Skeletal muscle satellite cell (primary cell): ENCODE measurements at regions not wholly inside any gene's neighbourhood (a gene's known extent, or its start where the extent isn't known, plus 50 kb on each side); places are given as distances from the start of the nearest gene placed in this dataset.

Experiments used
- H3K27me3 ChIP-seq: 2 replicates; pipeline ENCODE4 v1.7.0; 2013; ENCODE audit warnings: low read length; ENCODE audit not compliant: control insufficient read depth, insufficient read depth
- H3K36me3 ChIP-seq: 2 replicates; pipeline ENCODE4 v1.7.0; 2013; ENCODE audit warnings: mild to moderate bottlenecking, control low read depth, low read length; ENCODE audit not compliant: insufficient read depth
- H3K4me1 ChIP-seq: 2 replicates; pipeline ENCODE4 v1.7.0; 2013; ENCODE audit warnings: low read length; ENCODE audit not compliant: control insufficient read depth, insufficient read depth
- H3K4me2 ChIP-seq: 2 replicates; pipeline ENCODE4 v1.7.0; 2013; ENCODE audit warnings: mild to moderate bottlenecking, low read length
- H3K4me3 ChIP-seq: 2 replicates; pipeline ENCODE4 v1.7.0; 2013; ENCODE audit warnings: low read length
- H3K9ac ChIP-seq: 2 replicates; pipeline ENCODE4 v1.7.0; 2013; ENCODE audit warnings: mild to moderate bottlenecking, low read depth, low read length, moderate library complexity
- H3K9me3 ChIP-seq: replicated peaks from 2 replicates; pipeline ENCODE4 v1.7.0; 2013; ENCODE audit warnings: mild to moderate bottlenecking, control low read depth, low read length

DNA sequence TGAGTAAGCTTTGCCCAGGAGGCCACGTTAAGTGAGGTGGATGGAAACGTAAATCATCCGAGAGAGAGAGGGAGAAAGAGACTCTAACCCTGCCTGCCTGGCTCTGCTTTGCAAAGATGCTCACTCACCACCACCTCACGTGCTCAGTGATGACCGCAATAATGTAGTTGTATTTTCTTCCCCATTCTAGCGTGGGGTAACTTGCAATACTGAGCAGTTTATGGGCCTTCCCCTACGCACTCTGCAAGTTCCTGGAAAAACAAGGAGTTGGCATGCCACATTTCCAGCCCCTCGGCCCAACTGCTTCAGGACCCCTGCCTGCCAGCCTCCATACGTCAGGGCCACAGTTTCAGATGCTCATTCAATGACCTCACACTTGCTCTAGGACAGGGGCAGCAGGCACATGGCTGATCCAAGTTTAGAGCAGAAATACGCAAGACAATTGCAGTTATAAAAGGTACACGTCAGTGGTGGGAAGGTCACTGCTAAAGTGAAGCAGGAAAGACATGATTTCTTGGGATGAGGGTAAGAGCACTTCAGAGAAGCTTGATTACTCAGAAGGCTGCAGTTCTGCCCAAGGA, 112.5 kb upstream of the RAB4A start:
- Histone ChIP-seq H3K36me3 (no peaks in the 10 kb centered on the region), H3K4me1 (no peaks in the 10 kb centered on the region), H3K4me3 (no peak overlapping the region), H3K9ac (no peak overlapping the region), H3K9me3 (no peaks in the 10 kb centered on the region), H3K4me2 (no peak overlapping the region), H3K27me3 (peaks cover 30% of the 10 kb centered on the region)

DNA sequence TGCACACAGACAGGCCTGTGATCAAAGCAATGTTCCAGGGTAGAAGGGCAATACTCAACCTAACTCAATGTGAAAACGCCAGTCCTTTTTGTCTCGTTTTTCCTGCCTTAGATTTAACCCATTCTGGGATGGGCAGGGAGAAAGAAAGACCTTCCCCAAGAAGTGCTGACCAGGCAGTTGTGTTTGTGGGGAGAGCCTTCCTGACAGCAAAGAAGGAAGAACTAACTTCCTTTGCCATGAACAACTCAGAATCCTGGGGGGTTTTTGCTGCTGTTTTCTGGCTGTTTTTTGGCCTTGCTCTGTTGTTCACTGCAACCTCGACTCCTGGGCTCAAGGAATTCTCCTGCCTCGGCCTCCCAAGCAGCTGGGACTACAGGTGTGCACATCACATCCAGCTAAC, 112.0 kb upstream of the RAB4A start:
- Histone ChIP-seq H3K4me2 (no peak overlapping the region), H3K4me3 (no peak overlapping the region), H3K36me3 (no peaks in the 10 kb centered on the region), H3K9me3 (no peaks in the 10 kb centered on the region), H3K4me1 (no peaks in the 10 kb centered on the region), H3K9ac (no peak overlapping the region), H3K27me3 (peaks cover 30% of the 10 kb centered on the region)

DNA sequence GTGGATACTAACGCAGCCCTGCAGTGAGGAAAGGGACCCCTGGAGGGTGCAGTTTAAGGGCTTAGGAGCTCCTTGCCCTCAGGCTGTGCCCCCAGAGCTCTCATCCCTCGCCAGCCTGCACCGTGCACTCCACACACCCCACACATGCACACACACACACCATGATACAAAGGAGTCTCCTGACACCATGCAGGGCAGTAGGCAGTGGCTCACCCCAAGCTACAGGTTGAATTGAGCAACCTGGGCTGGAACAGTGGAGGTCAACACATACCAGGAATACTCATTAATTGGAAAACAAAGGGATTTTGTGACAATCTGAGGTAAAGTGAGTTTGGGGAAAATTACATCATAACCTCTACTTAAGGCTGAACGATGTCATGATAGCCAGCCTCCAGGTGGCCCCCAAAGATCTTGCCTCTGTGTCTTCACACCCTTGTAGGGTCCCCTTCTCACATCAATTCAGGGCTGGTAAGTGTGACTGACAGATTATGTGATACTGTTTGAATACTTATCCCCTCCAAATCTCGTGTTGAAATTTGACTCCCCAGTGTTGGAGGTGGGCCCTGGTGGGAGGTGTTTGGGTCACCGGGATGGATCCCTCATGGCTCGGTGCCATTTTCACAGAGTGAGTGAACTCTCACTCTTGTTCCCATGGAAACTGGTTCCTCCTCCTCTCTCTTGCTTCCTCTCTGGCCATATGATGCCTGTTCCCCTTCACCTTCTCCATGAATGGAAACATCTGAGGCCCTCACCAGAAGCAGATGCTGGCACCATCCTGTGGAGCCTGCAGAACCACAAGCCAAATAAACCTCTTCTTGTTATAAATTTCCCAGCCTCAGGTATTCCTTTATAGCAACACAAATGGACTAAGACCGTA, 111.0 kb upstream of the RAB4A start:
- H3K27me3 ChIP-seq, result peaks cover 35% of the 10 kb centered on the region
- no peaks in the 10 kb centered on the region for H3K9me3 ChIP-seq
- no peak overlapping the region for H3K4me3 ChIP-seq
- H3K4me1 ChIP-seq, result no peaks in the 10 kb centered on the region
- H3K36me3 ChIP-seq, result no peaks in the 10 kb centered on the region
- no peak overlapping the region for H3K9ac ChIP-seq
- H3K4me2 ChIP-seq, result no peak overlapping the region

DNA sequence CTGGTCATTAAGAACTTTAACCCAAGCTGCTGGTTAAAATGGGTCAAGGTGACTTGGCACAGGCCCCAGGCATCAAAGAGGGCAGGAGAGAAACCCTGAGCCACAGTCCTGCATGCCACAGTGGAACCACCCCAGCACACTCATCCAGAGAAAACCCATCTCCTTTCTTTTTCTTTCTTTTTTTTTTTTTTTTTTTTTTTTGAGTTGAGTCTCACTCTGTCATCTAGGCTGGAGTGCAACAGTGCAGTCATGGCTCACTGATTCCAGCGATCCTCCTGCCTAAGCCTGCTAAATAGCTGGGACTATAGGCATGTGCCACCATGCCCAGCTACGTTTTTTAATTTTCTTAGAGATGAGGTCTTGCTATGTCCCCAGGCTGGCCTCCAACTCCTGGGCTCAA, 109.2 kb upstream of the RAB4A start:
- no peaks in the 10 kb centered on the region for H3K4me1 ChIP-seq
- H3K36me3 ChIP-seq, result no peaks in the 10 kb centered on the region

DNA sequence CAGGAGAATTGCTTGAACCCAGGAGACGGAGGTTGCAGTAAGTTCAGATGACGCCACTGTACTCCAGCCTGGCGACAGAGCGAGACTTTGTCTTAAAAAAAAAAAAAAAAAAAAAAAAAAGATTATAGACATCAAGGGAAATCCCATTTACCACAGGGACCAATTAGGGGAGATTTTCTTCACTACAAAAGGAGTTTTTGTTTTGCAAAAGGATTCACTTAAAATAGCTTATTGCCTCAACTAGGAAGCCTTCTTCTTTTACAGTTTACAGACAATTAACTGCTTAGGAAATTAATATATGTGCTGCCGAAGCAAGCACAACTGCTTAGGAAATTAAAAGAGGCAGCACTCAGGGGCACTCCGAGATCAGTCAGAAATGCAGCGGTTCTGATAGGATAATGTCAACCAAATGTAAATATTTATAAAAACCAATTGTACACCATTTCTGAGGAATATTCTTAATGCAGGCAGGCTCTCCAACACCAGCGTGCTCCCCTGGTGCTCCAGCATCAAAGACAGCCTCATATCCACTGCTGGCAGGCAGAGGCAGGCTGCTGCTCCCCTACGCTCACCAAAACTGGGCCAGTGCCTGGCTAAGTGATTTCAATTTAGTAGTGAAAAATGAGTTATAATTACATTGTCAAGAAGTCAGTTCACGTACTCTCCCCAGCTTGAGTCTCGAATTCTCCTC, 107.9 kb upstream of the RAB4A start:
- Histone ChIP-seq H3K9ac (no peak overlapping the region), H3K36me3 (no peaks in the 10 kb centered on the region), H3K4me1 (no peaks in the 10 kb centered on the region), H3K4me3 (no peak overlapping the region), H3K27me3 (peaks cover 29% of the 10 kb centered on the region), H3K9me3 (no peaks in the 10 kb centered on the region), H3K4me2 (no peak overlapping the region)

More for the DNA sequence above, 109.2 kb upstream of the RAB4A start:
- Histone ChIP-seq H3K27me3 (peaks cover 35% of the 10 kb centered on the region), H3K9ac (no peak overlapping the region), H3K9me3 (no peaks in the 10 kb centered on the region), H3K4me3 (no peak overlapping the region), H3K4me2 (no peak overlapping the region)

DNA sequence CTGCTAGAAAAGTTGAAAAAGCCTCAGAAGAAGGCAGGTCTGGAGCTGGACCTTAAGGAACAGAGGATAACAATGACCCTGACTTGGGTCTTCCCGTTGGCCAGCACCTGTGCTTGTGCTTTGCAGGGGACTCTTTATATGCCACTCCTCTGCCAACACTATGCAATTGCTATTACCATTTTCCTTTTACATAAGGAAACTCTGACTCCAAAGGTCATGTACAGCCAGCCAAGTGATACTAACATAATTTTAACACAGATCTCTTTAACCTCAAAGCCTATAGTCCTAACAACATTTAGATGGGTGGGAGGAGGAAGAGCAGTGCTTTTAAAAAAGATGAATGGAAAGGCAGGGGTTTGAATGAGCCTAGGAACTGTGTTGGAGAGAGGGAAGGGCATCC, 106.6 kb upstream of the RAB4A start:
- no peak overlapping the region for H3K4me3 ChIP-seq

DNA sequence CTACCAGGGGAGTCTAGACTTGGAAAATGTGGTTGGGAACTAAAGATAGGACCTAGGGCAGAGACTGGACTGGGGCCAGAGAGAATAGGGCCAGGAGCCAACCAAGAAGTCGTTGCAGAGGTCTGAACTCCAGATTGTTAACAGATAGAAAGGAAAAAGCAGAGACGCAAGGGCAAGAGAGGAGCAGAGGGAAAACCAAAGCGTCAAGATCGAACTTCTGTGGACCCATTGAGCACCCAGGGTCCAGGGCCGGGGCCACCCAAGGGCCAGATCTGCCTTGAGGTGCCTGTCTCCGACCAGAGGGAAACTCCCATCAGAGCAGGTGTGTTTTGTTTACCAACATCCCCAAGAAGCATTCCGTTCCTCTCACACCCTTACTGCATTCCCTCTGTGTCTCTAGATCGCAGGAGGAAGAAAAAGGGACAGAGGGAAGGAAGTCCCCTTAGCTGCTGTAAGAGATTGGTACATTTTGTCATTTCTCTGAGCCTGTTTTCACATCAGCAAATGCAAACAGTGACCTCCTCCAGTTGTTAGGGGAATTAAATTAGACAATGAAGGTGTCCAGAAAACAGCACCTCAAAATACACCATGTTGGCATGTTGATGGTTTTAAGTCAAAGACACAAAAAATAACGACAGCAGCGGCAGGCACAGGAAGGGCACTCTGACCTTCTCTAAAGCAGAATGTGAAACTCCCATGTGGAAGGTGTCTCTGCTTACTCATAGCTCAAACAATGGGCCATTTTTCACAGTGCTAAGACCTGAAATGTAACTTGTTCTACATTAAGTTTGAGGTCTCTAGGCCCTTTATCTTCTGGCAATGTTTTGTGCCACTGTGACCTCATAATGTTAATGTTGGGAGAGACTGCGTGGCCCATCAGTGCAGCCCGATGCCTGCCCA, 105.8 kb upstream of the RAB4A start:
- no peaks in the 10 kb centered on the region for H3K4me1 ChIP-seq
- H3K27me3 ChIP-seq, result peaks cover 19% of the 10 kb centered on the region
- H3K36me3 ChIP-seq, result no peaks in the 10 kb centered on the region
- H3K4me3 ChIP-seq, result no peak overlapping the region
- H3K9ac ChIP-seq, result no peak overlapping the region
- H3K9me3 ChIP-seq, result no peaks in the 10 kb centered on the region
- H3K4me2 ChIP-seq, result no peak overlapping the region

More for the DNA sequence above, 106.6 kb upstream of the RAB4A start:
- no peaks in the 10 kb centered on the region for H3K9me3 ChIP-seq
- H3K9ac ChIP-seq, result no peak overlapping the region
- no peak overlapping the region for H3K4me2 ChIP-seq
- H3K36me3 ChIP-seq, result no peaks in the 10 kb centered on the region
- H3K27me3 ChIP-seq, result peaks cover 23% of the 10 kb centered on the region
- no peaks in the 10 kb centered on the region for H3K4me1 ChIP-seq

DNA sequence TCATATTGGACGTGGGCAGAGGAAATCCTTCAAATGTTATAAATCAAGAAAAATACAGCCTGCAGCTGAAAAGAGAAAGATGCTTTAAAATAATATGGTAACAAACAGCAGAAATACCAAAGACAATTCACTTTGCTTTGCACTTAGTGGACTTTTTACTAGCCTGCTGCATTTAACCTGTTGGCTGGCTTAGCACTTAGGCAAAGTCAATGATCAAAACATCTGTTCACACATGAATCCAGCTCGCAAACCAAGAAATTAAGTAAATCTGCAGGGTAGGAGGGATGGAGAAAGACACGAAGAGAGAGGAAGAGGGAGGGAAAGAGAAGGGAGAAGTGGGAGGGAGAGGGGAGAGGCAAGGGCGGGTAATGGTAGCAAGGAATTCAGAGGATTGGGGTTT, 103.6 kb upstream of the RAB4A start:
- no peak overlapping the region for H3K4me3 ChIP-seq
- H3K36me3 ChIP-seq, result no peaks in the 10 kb centered on the region
- no peaks in the 10 kb centered on the region for H3K9me3 ChIP-seq
- no peak overlapping the region for H3K9ac ChIP-seq
- no peaks in the 10 kb centered on the region for H3K4me1 ChIP-seq
- H3K27me3 ChIP-seq, result peaks cover 24% of the 10 kb centered on the region
- H3K4me2 ChIP-seq, result no peak overlapping the region

DNA sequence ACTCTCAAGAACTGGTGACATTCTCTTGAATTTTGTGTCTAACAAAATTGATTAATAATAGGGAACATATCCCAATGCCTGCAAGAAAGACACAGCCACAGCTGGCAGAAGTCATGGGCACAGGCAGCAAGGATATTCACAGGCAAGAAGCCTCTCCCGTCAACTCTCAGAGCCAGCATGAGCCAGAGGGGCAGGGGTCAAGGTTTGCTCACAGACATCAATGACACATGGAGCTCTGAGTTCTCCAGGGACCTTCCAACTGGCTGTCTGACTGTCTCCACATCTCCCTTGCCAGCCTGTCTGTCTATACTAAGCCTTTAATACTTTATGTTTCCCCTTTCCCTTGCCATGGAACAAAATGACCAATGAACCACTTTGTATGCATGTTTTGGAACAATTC, 101.5 kb upstream of the RAB4A start:
- H3K27me3 ChIP-seq, result peaks cover 24% of the 10 kb centered on the region
- no peak overlapping the region for H3K9ac ChIP-seq
- no peak overlapping the region for H3K4me2 ChIP-seq
- H3K4me1 ChIP-seq, result no peaks in the 10 kb centered on the region
- no peaks in the 10 kb centered on the region for H3K9me3 ChIP-seq
- no peak overlapping the region for H3K4me3 ChIP-seq
- H3K36me3 ChIP-seq, result no peaks in the 10 kb centered on the region

DNA sequence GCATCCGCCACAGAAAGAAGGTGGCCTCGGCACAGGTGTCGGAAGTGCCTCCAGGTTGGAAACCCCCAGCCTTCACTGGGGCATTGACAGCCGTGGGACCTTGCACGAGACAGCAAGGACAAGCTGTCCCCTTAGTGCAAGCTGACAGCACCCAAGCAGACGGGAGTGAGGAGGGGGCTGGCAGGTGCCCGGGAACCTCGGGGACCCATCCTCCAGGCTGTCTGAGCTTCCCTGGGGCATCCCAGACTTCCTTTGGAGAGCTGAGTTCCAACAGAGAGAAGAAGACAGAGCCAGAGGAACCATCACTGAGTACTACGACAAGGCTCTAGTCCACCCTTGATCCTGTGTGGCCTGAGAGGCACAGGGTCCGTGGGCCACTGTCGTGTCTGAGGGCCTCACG, 100.6 kb upstream of the RAB4A start:
- Histone ChIP-seq H3K4me3 (no peak overlapping the region), H3K9ac (no peak overlapping the region), H3K9me3 (no peaks in the 10 kb centered on the region), H3K4me1 (no peaks in the 10 kb centered on the region), H3K36me3 (no peaks in the 10 kb centered on the region), H3K4me2 (no peak overlapping the region), H3K27me3 (peaks cover 15% of the 10 kb centered on the region)
